ENCODE measurements at regions not wholly inside any gene's neighbourhood (a gene's known extent, or its start where the extent isn't known, plus 50 kb on each side); places are given as distances from the start of the nearest gene placed in this dataset.
"Not testable (repeated sequence)": the region's sequence is repeated elsewhere in the genome, so short reads cannot be mapped to it uniquely, and the experiment has no call there.

DNA sequence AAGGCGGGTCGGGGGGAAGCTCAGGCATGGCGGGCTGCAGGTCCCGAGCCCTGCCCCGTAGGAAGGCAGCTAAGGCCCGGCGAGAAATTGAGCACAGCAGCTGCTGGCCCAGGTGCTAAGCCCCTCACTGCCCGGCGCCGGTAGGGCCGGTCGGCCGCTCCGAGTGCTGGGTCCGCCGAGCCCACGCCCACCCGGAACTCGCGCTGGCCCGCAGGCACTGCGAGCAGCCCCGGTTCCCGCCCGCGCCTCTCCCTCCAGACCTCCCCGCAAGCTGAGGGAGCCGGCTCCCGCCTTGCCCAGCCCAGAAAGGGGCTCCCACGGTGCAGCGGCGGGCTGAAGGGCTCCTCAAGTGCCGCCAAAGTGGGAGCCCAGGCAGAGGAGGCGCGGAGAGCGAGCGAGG is 209.9 kb downstream of the TRIB2 start:
- H3K4me1 ChIP-seq (ENCODE audit: control extremely low read depth in 1 of 4, control insufficient read depth in 4 of 4, insufficient read depth in 4 of 4, low read length in 3 of 4); H3K36me3 ChIP-seq (ENCODE audit: control insufficient read depth in 4 of 4, insufficient read depth in 4 of 4, low read length in 3 of 4); POLR2A ChIA-PET; H3K9me3 ChIP-seq (ENCODE audit: control extremely low read depth in 1 of 5, control insufficient read depth in 4 of 5, insufficient read depth in 2 of 5, low read depth in 1 of 5, low read length in 4 of 5); H3K27ac ChIP-seq (ENCODE audit: insufficient read depth in 1 of 2, low read depth in 1 of 2, low read length in 2 of 2, poor library complexity in 1 of 2, severe bottlenecking in 2 of 2); DNase-seq; H3K4me3 ChIP-seq (ENCODE audit: control insufficient read depth in 1 of 7, extremely low read depth in 1 of 7, insufficient read depth in 4 of 7, low read depth in 2 of 7, low read length in 6 of 7); CTCF ChIA-PET: not testable (repeated sequence)
- H3K27me3 ChIP-seq (replicated peaks in 2 of 5; ENCODE audit: control insufficient read depth in 4 of 5, insufficient read depth in 5 of 5, low read length in 4 of 5) = peaks cover 0 to 51% (median 13%) of the 10 kb centered on the region in 5 experiments
- WGBS (ENCODE audit: insufficient coverage) = 95% methylated on average over 29 of the region's 37 CpGs

- peak in 1 of 3 donors; percentile 2 for DNase-seq
- no peaks in the 10 kb centered on the region for H3K9me3 ChIP-seq (ENCODE audit: control extremely low read depth in 1 of 5, control insufficient read depth in 4 of 5, insufficient read depth in 2 of 5, low read depth in 1 of 5, low read length in 4 of 5)
- no peaks in the 10 kb centered on the region for H3K36me3 ChIP-seq (ENCODE audit: control insufficient read depth in 4 of 4, insufficient read depth in 4 of 4, low read length in 3 of 4)
- no peaks in the 10 kb centered on the region for H3K4me1 ChIP-seq (ENCODE audit: control extremely low read depth in 1 of 4, control insufficient read depth in 4 of 4, insufficient read depth in 4 of 4, low read length in 3 of 4)
- no peak overlapping the region for H3K27ac ChIP-seq (ENCODE audit: insufficient read depth in 1 of 2, low read depth in 1 of 2, low read length in 2 of 2, poor library complexity in 1 of 2, severe bottlenecking in 2 of 2)
- peaks cover 0 to 52% (median 13%) of the 10 kb centered on the region in 5 experiments for H3K27me3 ChIP-seq (replicated peaks in 2 of 5; ENCODE audit: control insufficient read depth in 4 of 5, insufficient read depth in 5 of 5, low read length in 4 of 5)
- WGBS (ENCODE audit: insufficient coverage) = 90% methylated on average over 4 of the region's 5 CpGs
- POLR2A ChIA-PET = no interaction called here
- CTCF ChIA-PET = no interaction called here
- no peak overlapping the region for H3K4me3 ChIP-seq (ENCODE audit: control insufficient read depth in 1 of 7, extremely low read depth in 1 of 7, insufficient read depth in 4 of 7, low read depth in 2 of 7, low read length in 6 of 7)
Measured at GRCh38 chr2:12928197-12928774, 211.6 kb downstream of the TRIB2 start.

DNA sequence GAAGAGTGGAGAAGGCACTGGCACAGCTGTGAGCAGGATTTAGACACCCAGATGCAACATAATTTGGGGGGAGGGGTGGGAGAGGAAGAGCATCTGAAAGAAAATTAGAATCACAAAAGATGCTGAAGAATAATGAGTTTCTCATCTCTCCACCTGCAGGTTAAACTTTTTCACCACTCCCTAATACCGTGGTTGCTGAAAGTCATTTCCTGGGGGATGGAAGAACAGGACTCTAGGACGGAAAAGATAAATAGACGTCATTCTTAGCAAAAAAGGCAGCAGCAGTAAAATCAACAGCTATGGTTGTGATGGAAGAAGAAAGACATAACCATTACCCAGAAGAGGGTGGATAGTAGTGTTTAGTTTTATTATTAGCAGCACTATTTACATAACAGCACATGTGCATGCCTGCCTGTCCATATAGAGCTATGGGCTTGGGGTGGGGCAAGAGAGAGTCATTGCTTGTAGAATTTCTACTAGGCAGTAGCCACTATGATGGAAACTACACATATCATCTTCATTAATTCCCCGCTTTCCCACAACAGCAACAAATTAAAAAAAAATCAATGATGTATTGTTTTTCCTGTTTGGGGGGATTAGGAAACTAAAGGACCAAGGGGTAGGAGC is 212.2 kb downstream of the TRIB2 start:
- no peak overlapping the region for H3K4me3 ChIP-seq (ENCODE audit: control insufficient read depth in 1 of 7, extremely low read depth in 1 of 7, insufficient read depth in 4 of 7, low read depth in 2 of 7, low read length in 6 of 7)

GRCh38 chr2:12929758-12930157 is 213.0 kb downstream of the TRIB2 start:
- no peaks in the 10 kb centered on the region for H3K9me3 ChIP-seq (ENCODE audit: control extremely low read depth in 1 of 5, control insufficient read depth in 4 of 5, insufficient read depth in 2 of 5, low read depth in 1 of 5, low read length in 4 of 5)
- no peak overlapping the region for H3K27ac ChIP-seq (ENCODE audit: insufficient read depth in 1 of 2, low read depth in 1 of 2, low read length in 2 of 2, poor library complexity in 1 of 2, severe bottlenecking in 2 of 2)
- POLR2A ChIA-PET = no interaction called here
- no peak overlapping the region for H3K4me3 ChIP-seq (ENCODE audit: control insufficient read depth in 1 of 7, extremely low read depth in 1 of 7, insufficient read depth in 4 of 7, low read depth in 2 of 7, low read length in 6 of 7)
- 100% methylated on average over 1 of the region's 3 CpGs for WGBS (ENCODE audit: insufficient coverage)
- H3K36me3 ChIP-seq (ENCODE audit: control insufficient read depth in 4 of 4, insufficient read depth in 4 of 4, low read length in 3 of 4) = no peaks in the 10 kb centered on the region
- no peaks in the 10 kb centered on the region for H3K4me1 ChIP-seq (ENCODE audit: control extremely low read depth in 1 of 4, control insufficient read depth in 4 of 4, insufficient read depth in 4 of 4, low read length in 3 of 4)
- CTCF ChIA-PET = interaction anchor here (1.0 to 2.4 kb wide), 8 partner anchors 8 to 1370 kb away, joined by 3 to 9 read pairs (median 4); no protein-coding TSS in a partner anchor
- peaks cover 0 to 59% (median 11%) of the 10 kb centered on the region in 5 experiments for H3K27me3 ChIP-seq (replicated peaks in 2 of 5; ENCODE audit: control insufficient read depth in 4 of 5, insufficient read depth in 5 of 5, low read length in 4 of 5)
- no peak for DNase-seq

More for the DNA sequence above, 212.2 kb downstream of the TRIB2 start:
- Histone ChIP-seq H3K27ac (ENCODE audit: insufficient read depth in 1 of 2, low read depth in 1 of 2, low read length in 2 of 2, poor library complexity in 1 of 2, severe bottlenecking in 2 of 2) (no peak overlapping the region), H3K27me3 (replicated peaks in 2 of 5; ENCODE audit: control insufficient read depth in 4 of 5, insufficient read depth in 5 of 5, low read length in 4 of 5) (peaks cover 0 to 52% (median 12%) of the 10 kb centered on the region in 5 experiments), H3K4me1 (ENCODE audit: control extremely low read depth in 1 of 4, control insufficient read depth in 4 of 4, insufficient read depth in 4 of 4, low read length in 3 of 4) (no peaks in the 10 kb centered on the region), H3K9me3 (ENCODE audit: control extremely low read depth in 1 of 5, control insufficient read depth in 4 of 5, insufficient read depth in 2 of 5, low read depth in 1 of 5, low read length in 4 of 5) (no peaks in the 10 kb centered on the region), H3K36me3 (ENCODE audit: control insufficient read depth in 4 of 4, insufficient read depth in 4 of 4, low read length in 3 of 4) (no peaks in the 10 kb centered on the region)
- whole genome bisulfite sequencing (ENCODE audit: insufficient coverage) = no CpG with 5 or more reads among the region's 4 CpGs
- DNase-seq = no peak
- ChIA-PET POLR2A (no interaction called here), CTCF (interaction anchor here (1.0 kb wide), 1 partner anchor 7 kb away, joined by 3 read pairs; no protein-coding TSS in a partner anchor)

- Histone ChIP-seq H3K9me3 (ENCODE audit: control extremely low read depth in 1 of 5, control insufficient read depth in 4 of 5, insufficient read depth in 2 of 5, low read depth in 1 of 5, low read length in 4 of 5) (no peaks in the 10 kb centered on the region), H3K27me3 (replicated peaks in 2 of 5; ENCODE audit: control insufficient read depth in 4 of 5, insufficient read depth in 5 of 5, low read length in 4 of 5) (peaks cover 0 to 62% (median 13%) of the 10 kb centered on the region in 5 experiments), H3K36me3 (ENCODE audit: control insufficient read depth in 4 of 4, insufficient read depth in 4 of 4, low read length in 3 of 4) (no peaks in the 10 kb centered on the region), H3K27ac (ENCODE audit: insufficient read depth in 1 of 2, low read depth in 1 of 2, low read length in 2 of 2, poor library complexity in 1 of 2, severe bottlenecking in 2 of 2) (no peak overlapping the region), H3K4me1 (ENCODE audit: control extremely low read depth in 1 of 4, control insufficient read depth in 4 of 4, insufficient read depth in 4 of 4, low read length in 3 of 4) (no peaks in the 10 kb centered on the region), H3K4me3 (ENCODE audit: control insufficient read depth in 1 of 7, extremely low read depth in 1 of 7, insufficient read depth in 4 of 7, low read depth in 2 of 7, low read length in 6 of 7) (no peak overlapping the region)
- DNase-seq = no peak
- WGBS (ENCODE audit: insufficient coverage) = no CpG with 5 or more reads among the region's 1 CpG
- ChIA-PET CTCF (interaction anchor here (0.8 to 2.4 kb wide), 22 partner anchors 9 to 1371 kb away, joined by 3 to 9 read pairs (median 4); partner anchors contain the start of gene TRIB2), POLR2A (no interaction called here)
Measured at GRCh38 chr2:12930391-12930790, 213.7 kb downstream of the TRIB2 start.

GRCh38 chr2:12931186-12931844 is 214.6 kb downstream of the TRIB2 start:
- peak; percentile 12 to 15 (median 15) for DNase-seq
- ChIA-PET CTCF (interaction anchor here (0.6 to 2.4 kb wide), 30 partner anchors 10 to 1104 kb away, joined by 3 to 9 read pairs (median 4); partner anchors contain the start of gene TRIB2), POLR2A (no interaction called here)
- H3K27me3 ChIP-seq (replicated peaks in 2 of 5; ENCODE audit: control insufficient read depth in 4 of 5, insufficient read depth in 5 of 5, low read length in 4 of 5) = peaks cover 0 to 64% (median 16%) of the 10 kb centered on the region in 5 experiments
- no peak overlapping the region for H3K27ac ChIP-seq (ENCODE audit: insufficient read depth in 1 of 2, low read depth in 1 of 2, low read length in 2 of 2, poor library complexity in 1 of 2, severe bottlenecking in 2 of 2)
- WGBS (ENCODE audit: insufficient coverage) = 0% methylated on average over 2 of the region's 4 CpGs
- H3K36me3 ChIP-seq (ENCODE audit: control insufficient read depth in 4 of 4, insufficient read depth in 4 of 4, low read length in 3 of 4) = no peaks in the 10 kb centered on the region
- no peaks in the 10 kb centered on the region for H3K9me3 ChIP-seq (ENCODE audit: control extremely low read depth in 1 of 5, control insufficient read depth in 4 of 5, insufficient read depth in 2 of 5, low read depth in 1 of 5, low read length in 4 of 5)
- no peak overlapping the region for H3K4me3 ChIP-seq (ENCODE audit: control insufficient read depth in 1 of 7, extremely low read depth in 1 of 7, insufficient read depth in 4 of 7, low read depth in 2 of 7, low read length in 6 of 7)
- H3K4me1 ChIP-seq (ENCODE audit: control extremely low read depth in 1 of 4, control insufficient read depth in 4 of 4, insufficient read depth in 4 of 4, low read length in 3 of 4) = no peaks in the 10 kb centered on the region

DNA sequence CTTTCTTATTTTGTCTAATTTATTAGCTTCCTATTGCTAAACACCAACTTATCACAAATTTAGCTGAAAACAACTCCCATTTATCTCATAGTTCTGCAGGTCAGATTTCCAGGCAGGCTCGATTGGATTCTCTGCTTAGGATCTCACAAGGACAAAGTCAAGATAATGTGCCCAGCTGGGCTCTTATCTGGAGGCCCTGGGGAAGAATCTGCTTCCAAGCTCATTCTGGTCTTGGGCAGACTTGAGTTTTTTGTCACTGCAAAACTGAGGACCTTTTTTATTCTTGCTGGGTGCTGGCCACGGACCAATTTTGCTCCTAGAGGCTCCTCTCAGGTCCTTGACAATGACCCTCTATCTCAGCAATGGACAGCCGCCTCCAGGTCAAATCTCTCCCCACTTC is 215.5 kb downstream of the TRIB2 start:
- CTCF ChIA-PET = interaction anchor here (1.2 to 2.2 kb wide), 11 partner anchors 11 to 1102 kb away, joined by 3 to 7 read pairs (median 4); no protein-coding TSS in a partner anchor
- no peaks in the 10 kb centered on the region for H3K4me1 ChIP-seq (ENCODE audit: control extremely low read depth in 1 of 4, control insufficient read depth in 4 of 4, insufficient read depth in 4 of 4, low read length in 3 of 4)
- 75% methylated on average over 3 of the region's 3 CpGs for WGBS (ENCODE audit: insufficient coverage)

More for the DNA sequence above, 215.5 kb downstream of the TRIB2 start:
- Histone ChIP-seq H3K9me3 (ENCODE audit: control extremely low read depth in 1 of 5, control insufficient read depth in 4 of 5, insufficient read depth in 2 of 5, low read depth in 1 of 5, low read length in 4 of 5) (no peaks in the 10 kb centered on the region), H3K27ac (ENCODE audit: insufficient read depth in 1 of 2, low read depth in 1 of 2, low read length in 2 of 2, poor library complexity in 1 of 2, severe bottlenecking in 2 of 2) (no peak overlapping the region), H3K36me3 (ENCODE audit: control insufficient read depth in 4 of 4, insufficient read depth in 4 of 4, low read length in 3 of 4) (no peaks in the 10 kb centered on the region), H3K27me3 (replicated peaks in 2 of 5; ENCODE audit: control insufficient read depth in 4 of 5, insufficient read depth in 5 of 5, low read length in 4 of 5) (peaks cover 0 to 63% (median 16%) of the 10 kb centered on the region in 5 experiments), H3K4me3 (ENCODE audit: control insufficient read depth in 1 of 7, extremely low read depth in 1 of 7, insufficient read depth in 4 of 7, low read depth in 2 of 7, low read length in 6 of 7) (no peak overlapping the region)
- DNase-seq = no peak
- POLR2A ChIA-PET = no interaction called here

Data from common myeloid progenitor, CD34-positive (primary cell).